AG08395 (cell line): ENCODE measurements at regions not wholly inside any gene's neighbourhood (a gene's known extent, or its start where the extent isn't known, plus 50 kb on each side); places are given as distances from the start of the nearest gene placed in this dataset.

Source experiments
- DNase-seq: peaks from one replicate; pipeline ENCODE4 v3.0.0; 2012; ENCODE audit warnings: mixed read lengths, low spot score

- DNase-seq: no peak
Measured at GRCh38 chr6:19268117-19268516, 569.1 kb upstream of the ID4 start.

DNA sequence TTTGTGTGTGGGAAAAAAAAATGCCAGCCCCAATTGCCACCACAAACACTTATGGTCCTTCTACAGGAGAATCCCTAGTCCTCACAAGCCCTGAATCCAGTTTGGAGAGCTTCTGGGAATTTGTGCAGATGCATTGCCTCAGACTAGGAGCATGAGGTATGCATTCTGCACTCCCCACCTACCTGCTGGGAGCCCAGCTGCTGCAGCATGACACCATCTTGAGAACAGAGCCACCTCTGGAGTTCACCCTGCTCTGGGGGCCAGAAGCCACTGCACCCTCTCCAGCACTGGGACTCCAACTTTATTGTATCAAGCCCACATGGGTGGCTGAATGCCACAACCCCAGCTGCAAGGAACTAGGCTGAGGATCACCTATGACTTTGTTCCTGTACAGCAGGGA lies 568.5 kb upstream of the ID4 start:
- no peak for DNase-seq

DNA sequence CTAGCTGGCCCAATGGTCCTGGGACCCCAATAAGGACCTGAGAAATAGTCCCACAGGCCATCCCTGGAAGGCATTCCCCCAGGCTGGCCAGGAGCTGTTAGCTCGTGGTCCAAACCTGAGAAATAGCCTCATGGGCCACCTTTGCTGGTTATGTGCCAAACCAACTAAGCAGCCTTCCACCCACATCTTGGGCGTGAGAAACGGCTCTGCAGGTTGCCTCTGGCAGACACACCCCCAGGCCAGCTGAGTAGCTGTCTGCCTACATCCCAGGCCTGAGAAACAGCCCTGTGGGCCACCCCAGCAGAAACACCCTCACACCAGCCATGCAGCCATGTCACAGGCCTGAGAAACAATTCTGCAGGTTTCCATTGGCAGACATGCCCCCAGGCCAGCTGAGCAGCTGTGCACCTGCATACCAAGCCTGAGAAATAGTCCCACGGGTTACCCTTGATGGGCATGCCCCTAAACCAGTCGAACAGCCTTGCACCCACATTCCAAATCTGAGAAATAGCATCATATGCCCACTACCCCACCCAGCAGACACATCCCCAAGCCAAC lies 567.8 kb upstream of the ID4 start:
- DNase-seq: no peak

- DNase-seq: no peak
Measured at GRCh38 chr6:19270616-19271015, 566.6 kb upstream of the ID4 start.

DNA sequence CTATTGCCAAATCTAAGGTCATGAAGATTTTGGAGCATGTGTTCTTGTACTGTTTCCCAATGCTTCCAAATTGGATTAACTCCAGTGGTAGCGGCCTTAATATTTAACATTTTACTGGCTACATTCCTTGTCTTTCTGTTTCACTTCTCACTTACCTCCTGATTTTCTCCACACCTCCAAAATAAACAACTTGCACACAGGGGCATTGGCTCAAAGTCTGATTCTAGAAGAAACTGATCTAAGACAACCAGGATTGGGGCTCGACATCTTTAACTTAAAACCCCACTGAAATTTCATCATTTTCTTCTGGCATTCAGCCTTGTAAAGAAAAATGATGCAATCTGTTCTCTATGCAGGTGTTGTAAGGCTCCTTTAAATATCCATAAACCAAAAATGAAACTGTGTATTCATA lies 557.9 kb upstream of the ID4 start:
- no peak for DNase-seq

DNA sequence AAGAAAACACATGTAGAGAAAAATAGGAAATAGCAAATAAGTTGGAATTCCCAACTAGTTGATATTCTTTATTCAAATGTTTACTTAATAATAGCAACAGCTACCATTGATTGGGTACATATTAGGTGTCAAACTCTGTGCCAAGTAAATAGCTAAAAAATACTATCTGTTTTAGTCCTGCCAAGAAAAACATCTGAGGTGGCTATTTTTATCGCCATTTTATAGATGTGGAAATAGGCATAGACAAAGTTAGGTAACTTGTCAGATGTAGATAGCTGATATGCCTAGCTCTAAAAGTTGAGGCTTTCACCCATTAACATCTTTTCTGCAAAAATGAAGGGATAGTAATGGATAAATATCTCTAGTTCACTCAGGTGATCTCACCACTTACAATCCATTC lies 549.2 kb upstream of the ID4 start:
- no peak for DNase-seq

DNA sequence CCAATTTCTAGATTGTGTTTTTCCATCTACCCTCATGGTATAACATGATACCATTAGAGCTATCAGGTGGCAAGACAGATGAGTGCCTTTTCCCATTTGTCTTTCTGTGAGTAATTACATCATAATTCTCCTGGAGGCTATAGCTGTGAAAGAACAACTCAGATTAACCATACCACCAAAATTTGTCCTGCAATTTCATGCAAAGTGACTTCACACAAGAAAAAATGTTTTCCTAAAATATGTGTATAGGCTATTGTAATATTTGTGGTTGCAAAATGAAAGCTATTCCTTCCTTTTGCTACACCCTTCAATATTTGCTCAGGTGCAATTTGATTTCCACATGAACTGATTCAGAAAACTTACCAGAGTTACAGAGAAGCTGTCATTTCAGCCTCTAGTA lies 547.7 kb upstream of the ID4 start:
- no peak for DNase-seq

GRCh38 chr6:19297880-19298279 lies 539.3 kb upstream of the ID4 start:
- DNase-seq: no peak

GRCh38 chr6:19298421-19298820 lies 538.7 kb upstream of the ID4 start:
- DNase-seq: no peak

DNA sequence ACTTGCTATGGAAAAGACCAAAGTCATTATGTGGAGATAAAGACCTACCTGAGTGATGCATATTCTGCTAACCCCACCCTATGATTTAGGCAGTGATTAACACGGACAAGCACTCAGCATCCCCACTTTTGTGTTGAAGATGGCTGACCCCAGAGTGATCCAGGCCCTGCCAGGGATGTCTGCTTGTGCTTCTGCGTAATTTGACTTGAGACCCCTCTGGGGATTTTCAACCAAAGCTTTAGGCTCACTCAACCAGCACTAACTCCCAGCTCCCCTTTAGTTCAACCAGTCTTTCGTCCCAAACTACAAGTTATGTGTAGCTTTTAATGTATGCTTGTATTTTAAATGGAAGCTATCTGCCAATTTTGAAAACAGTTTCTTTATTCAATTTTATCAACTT lies 538.0 kb upstream of the ID4 start:
- DNase-seq: no peak

- DNase-seq: peak; percentile 25
Measured at GRCh38 chr6:19301980-19302379, 535.2 kb upstream of the ID4 start.

DNA sequence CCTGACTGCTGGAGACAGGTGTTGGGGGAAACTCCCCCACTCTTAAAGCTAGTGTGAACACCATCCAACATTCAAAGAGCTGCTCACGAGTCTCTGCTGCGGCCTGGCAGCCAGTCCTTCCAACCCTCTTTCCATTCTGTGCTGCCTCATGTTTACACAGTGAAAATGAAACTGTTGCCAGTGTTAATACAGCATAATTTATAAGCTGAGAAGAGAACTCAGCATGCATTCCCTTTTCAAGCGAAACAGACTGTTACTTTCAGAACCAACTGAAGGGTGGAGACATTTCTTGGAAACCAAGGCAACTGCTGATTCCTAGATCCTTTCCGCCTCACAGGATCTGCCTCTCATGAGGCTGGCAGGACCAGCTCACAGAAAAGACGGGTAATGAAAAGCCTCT lies 533.8 kb upstream of the ID4 start:
- no peak for DNase-seq

DNA sequence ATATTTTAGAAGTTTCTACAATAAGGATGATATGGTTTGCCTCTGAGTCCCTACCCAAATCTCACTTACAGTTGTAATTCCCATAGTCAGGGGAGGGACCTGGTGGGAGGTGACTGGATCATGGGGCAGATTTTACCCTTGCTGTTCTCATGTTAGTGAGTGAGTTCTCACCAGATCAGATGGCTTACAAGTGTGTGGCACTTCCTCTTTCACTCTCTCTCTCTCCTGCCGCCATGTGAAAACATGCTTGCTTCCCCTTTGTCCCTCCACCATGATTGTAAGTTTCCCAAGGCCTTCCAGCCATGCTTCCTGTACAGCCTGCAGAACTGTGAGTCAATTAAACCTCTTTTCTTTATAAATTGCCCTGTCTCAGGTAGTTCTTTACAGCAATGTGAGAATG lies 527.5 kb upstream of the ID4 start:
- no peak for DNase-seq

- DNase-seq: no peak
Measured at GRCh38 chr6:19311786-19312185, 525.4 kb upstream of the ID4 start.

- no peak for DNase-seq
Measured at GRCh38 chr6:19312241-19312978, 524.8 kb upstream of the ID4 start.

DNA sequence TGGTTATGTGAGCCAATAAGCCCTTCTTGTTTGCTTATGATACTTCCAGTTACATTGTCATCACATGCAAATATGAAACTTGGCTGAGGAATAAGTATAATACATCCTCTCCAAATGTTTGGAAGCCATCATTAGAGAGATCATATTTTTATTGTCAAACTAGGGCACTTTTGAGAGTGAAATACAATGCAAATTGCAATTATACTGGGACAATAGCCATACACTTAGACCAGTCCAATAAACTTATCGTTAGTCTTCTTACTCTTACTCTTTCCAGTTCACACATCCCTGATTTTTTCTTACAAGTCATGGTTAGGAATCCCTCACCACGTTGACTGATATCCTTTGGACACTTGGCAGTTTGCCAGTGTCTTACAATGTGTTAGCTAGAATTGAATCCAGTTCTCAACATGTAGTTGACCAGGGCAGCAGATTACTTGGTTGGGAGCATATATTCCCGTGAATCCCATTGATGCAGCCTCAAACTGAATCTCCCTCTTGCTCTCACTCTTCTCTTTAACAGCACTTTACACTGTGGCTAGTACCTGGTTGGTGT lies 519.7 kb upstream of the ID4 start:
- DNase-seq: no peak

DNA sequence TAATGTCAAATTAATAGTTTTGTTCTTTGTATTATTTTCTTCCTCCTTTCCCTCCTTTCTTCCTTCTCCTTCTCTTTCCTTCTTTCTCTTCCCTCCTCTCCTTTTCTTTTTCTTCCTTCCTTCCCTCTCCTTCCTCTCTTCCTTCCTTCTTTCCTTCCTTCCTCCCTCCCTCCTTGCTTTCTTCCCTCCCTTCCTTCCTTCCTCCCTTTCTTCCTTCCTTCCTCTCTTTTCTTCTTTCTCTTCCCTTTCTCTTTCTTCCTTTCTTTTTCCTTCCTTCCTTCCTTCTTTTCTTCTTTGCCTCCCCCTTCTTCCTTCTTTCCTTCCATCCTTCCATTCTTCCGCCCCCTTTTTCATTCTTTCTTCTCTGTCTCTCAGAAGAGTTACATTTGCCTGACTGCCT lies 518.2 kb upstream of the ID4 start:
- no peak for DNase-seq

DNA sequence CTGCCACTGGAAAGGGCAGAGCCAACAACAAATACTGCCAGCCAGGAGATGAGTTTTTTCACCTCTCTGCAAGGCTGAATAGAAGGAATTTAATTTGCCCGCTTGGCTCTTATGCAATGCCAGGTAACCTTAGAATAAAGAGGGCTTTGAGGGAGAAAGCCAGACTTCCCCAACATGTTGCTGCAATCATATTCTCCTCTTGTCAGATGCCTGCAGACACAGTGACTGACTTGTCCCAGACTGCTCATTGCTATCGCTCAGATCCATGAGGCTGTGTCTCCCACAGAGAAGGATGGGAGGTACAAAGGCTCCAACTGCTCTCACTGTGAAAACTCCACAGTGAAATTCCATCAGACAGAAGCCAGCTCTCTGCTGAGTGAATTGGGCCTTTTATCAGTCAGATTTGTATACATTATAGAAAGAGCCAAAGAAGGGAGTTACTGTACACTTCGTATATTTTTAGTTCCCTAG lies 517.0 kb upstream of the ID4 start:
- no peak for DNase-seq

GRCh38 chr6:19322691-19323485 lies 514.3 kb upstream of the ID4 start:
- DNase-seq: no peak

DNA sequence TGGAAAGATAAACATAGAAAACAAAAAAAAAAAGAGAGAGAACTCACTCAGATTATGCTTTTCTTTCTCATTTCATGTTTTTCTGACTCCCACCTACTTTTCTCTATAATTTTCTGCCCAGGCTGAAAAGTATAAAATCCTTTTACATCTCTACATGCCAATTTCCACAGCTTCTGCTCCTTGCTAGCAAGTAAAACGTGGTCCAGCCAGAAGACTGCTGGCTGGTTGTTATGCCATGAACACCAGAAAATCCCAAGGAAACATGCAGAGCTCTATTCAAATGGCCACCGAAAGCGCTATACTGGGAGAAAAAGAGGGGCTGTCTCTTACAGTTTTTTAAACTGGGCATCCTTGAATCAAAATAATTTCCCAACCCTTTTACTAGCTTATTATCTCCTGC lies 512.8 kb upstream of the ID4 start:
- no peak for DNase-seq

DNA sequence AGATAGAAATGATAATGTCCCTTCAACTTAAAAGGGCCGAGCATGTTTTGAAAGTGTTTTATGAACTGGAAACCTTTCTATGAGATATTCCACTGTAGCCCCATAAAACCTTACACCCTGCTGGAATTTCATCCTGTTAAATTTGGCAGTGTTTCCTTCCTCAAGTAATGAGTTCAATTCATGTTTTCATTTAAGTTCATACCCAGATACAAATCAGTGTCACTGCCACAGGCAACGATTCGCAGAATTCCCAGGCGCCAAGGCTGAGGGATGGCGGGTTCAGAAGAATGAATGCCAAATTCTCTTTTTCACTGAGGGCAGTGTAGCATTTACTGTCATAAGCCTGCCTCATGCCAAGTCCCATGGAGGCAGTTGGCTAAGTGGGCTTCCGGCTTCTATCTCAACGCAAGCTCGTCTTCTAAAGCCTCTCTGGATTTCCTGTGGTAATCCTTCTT lies 511.8 kb upstream of the ID4 start:
- no peak for DNase-seq

DNA sequence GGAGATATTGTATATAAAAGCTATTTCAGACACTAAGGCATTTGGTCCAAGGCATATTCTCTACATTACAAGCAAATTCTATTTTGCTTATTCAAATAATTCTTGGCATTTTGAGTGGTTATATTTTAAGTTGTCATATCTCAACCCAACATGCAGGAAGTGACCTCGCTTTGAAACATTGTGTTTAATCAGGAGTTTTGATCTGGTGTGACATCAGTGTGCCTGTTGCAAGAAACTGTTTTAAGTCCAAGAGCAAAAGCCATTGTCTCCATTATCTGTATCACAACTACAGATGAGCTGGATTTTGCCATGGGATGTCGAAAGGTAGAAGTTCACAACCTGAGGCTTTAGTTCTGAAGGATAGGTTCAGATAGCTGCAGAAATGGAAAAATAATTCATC lies 509.9 kb upstream of the ID4 start:
- no peak for DNase-seq

- DNase-seq: no peak
Measured at GRCh38 chr6:19327661-19328060, 509.5 kb upstream of the ID4 start.
